ENCODE measurements at regions not wholly inside any gene's neighbourhood (a gene's known extent, or its start where the extent isn't known, plus 50 kb on each side); places are given as distances from the start of the nearest gene placed in this dataset.
"Not testable (repeated sequence)": the region's sequence is repeated elsewhere in the genome, so short reads cannot be mapped to it uniquely, and the experiment has no call there.

GRCh38 chr12:60760965-60761364 lies 1165.1 kb downstream of the SLC16A7 start:
- no peaks in the 10 kb centered on the region for H3K27me3 ChIP-seq
- WGBS, 2 donors: 72 to 83% methylated on average over 1 of the region's 1 CpG
- H3K4me3 ChIP-seq: no peak overlapping the region
- peaks cover 0 to 7% (median 0%) of the 10 kb centered on the region in 4 donors for H3K9me3 ChIP-seq
- no peaks in the 10 kb centered on the region for H3K4me1 ChIP-seq
- TF ChIP-seq EP300 (IDR thresholded peaks at IDR 0.05) (no peak), POLR2A (IDR thresholded peaks at IDR 0.05) (no peak), CTCF (IDR thresholded peaks at IDR 0.05) (no peak)
- H3K36me3 ChIP-seq: no peaks in the 10 kb centered on the region
- H3K27ac ChIP-seq: no peak overlapping the region
- DNase-seq (ENCODE audit: low spot score in 2 of 2): no peak

GRCh38 chr12:60801166-60801565 lies 1205.3 kb downstream of the SLC16A7 start:
- not testable (repeated sequence) for DNase-seq (ENCODE audit: low spot score in 2 of 2); H3K4me1 ChIP-seq; H3K36me3 ChIP-seq; H3K27ac ChIP-seq; H3K4me3 ChIP-seq; H3K27me3 ChIP-seq; H3K9me3 ChIP-seq
- WGBS, 2 donors: 72 to 83% methylated on average over 1 of the region's 1 CpG

GRCh38 chr12:60803147-60803546 lies 1207.3 kb downstream of the SLC16A7 start:
- DNase-seq (ENCODE audit: low spot score in 2 of 2): no peak
- H3K27ac ChIP-seq: no peak overlapping the region
- H3K36me3 ChIP-seq: no peaks in the 10 kb centered on the region
- no peak overlapping the region for H3K4me3 ChIP-seq
- peaks cover 0 to 3% (median 0%) of the 10 kb centered on the region in 4 donors for H3K9me3 ChIP-seq
- no peaks in the 10 kb centered on the region for H3K4me1 ChIP-seq
- WGBS, 2 donors: 39 to 43% methylated on average over 2 of the region's 2 CpGs
- TF ChIP-seq EP300 (IDR thresholded peaks at IDR 0.05) (no peak), POLR2A (IDR thresholded peaks at IDR 0.05) (no peak), CTCF (IDR thresholded peaks at IDR 0.05) (no peak)
- H3K27me3 ChIP-seq: no peaks in the 10 kb centered on the region

- TF ChIP-seq EP300 (IDR thresholded peaks at IDR 0.05) (no peak), CTCF (IDR thresholded peaks at IDR 0.05) (no peak), POLR2A (IDR thresholded peaks at IDR 0.05) (no peak)
- Histone ChIP-seq H3K4me1 (no peaks in the 10 kb centered on the region), H3K4me3 (no peak overlapping the region), H3K9me3 (peaks cover 0 to 4% (median 1%) of the 10 kb centered on the region in 4 donors), H3K36me3 (no peaks in the 10 kb centered on the region), H3K27me3 (no peaks in the 10 kb centered on the region), H3K27ac (no peak overlapping the region)
- 55 to 62% methylated on average over 4 of the region's 4 CpGs for WGBS, 2 donors
- no peak for DNase-seq (ENCODE audit: low spot score in 2 of 2)
Observed at GRCh38 chr12:60805364-60805763, 1209.5 kb downstream of the SLC16A7 start.

GRCh38 chr12:60819794-60820193 lies 1224.0 kb downstream of the SLC16A7 start:
- H3K4me1 ChIP-seq: no peaks in the 10 kb centered on the region
- DNase-seq (ENCODE audit: low spot score in 2 of 2): no peak
- H3K27ac ChIP-seq: no peak overlapping the region
- no peaks in the 10 kb centered on the region for H3K27me3 ChIP-seq
- no peaks in the 10 kb centered on the region for H3K36me3 ChIP-seq
- TF ChIP-seq POLR2A (IDR thresholded peaks at IDR 0.05) (no peak), CTCF (IDR thresholded peaks at IDR 0.05) (no peak), EP300 (IDR thresholded peaks at IDR 0.05) (no peak)
- peaks cover 0 to 5% (median 1%) of the 10 kb centered on the region in 4 donors for H3K9me3 ChIP-seq
- no peak overlapping the region for H3K4me3 ChIP-seq
- 92 to 98% methylated on average over 1 of the region's 1 CpG for WGBS, 2 donors

GRCh38 chr12:60822580-60822979 lies 1226.8 kb downstream of the SLC16A7 start:
- no peaks in the 10 kb centered on the region for H3K36me3 ChIP-seq
- no peaks in the 10 kb centered on the region for H3K9me3 ChIP-seq
- no peak overlapping the region for H3K27ac ChIP-seq
- 79 to 83% methylated on average over 4 of the region's 4 CpGs for WGBS, 2 donors
- TF ChIP-seq POLR2A (IDR thresholded peaks at IDR 0.05) (no peak), CTCF (IDR thresholded peaks at IDR 0.05) (no peak), EP300 (IDR thresholded peaks at IDR 0.05) (no peak)
- H3K4me3 ChIP-seq: no peak overlapping the region
- no peak for DNase-seq (ENCODE audit: low spot score in 2 of 2)
- no peaks in the 10 kb centered on the region for H3K4me1 ChIP-seq
- H3K27me3 ChIP-seq: no peaks in the 10 kb centered on the region
